Ramos (cell line): ENCODE measurements at regions not wholly inside any gene's neighbourhood (a gene's known extent, or its start where the extent isn't known, plus 50 kb on each side); places are given as distances from the start of the nearest gene placed in this dataset.

Experiments
- in situ Hi-C: fragments of 300-500 bp; cut with MboI; formaldehyde crosslinking; loops from one replicate; pipeline ENCODE4 v1.14.3; 2022; ENCODE audit warnings: low sequenced_read_pairs; ENCODE audit not compliant: unreplicated experiment

DNA sequence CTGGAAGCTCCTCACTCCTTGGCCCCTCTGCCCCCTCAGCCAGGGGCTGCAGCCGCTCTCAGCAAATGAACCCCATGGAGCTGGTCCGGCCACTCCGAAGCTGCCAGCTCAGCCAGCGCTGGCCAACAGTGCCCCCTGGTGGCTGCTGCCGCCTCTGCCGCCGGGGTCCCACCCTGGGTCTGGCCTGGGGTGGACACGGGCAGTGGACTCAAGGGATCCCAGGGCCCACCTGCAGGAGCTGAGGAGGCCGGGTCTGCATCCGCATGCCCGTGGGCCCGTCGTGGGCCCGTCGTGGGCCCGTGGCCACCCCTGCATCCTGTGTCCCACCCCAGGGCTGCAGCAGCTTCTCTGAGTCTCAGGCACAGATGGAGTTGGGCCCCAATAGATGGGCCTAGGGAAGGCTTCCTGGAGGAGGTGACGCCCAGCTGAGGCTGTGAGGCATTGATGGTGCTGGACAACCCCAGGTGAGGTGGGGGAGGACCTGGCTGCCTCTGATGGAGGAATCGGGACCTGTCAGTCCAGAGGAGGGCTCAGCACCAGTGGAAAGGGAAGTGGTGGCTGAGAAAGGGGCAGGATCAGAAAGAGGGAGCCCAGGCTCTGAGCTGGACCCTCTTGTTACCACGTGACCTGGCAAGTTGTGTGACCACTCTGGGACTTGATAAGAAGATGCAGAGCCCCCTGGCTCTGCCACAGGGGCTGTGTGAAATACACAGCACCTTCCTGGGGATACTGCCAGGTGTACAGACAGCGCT is 522.3 kb downstream of the BRD1 start:
- in situ Hi-C loops, result no loop called here

DNA sequence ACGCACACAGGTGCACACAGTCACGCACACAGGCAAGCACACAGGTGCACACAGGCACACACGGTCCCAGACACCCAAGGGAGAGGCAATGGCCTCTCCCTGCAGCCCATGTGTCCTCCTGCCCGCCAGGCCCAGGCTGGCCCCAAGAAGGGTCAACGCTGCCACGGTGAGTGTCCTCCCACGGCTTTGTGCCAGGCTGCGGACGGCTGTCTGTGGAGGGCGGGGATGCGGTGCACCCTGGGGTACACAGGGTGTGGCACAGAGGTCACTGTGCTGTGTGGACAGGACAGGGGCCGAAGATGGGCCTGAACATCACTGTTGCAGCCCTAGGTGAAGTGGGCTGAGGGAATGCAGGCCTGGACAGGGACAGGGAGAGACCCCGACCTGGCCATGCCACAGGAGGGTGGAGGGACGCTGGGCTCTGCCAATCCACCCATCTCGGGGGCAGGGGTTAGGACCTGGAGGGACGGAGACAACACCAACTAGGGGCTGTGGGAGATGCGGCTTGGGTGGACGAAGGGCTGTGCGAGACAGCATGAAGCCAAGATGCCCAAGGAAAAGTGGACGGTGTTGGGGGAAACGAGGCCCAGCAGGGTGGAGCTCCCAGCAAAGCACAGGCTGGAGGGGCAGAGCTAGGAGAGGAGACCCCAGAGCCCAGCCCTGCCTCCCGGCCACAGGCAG is 523.8 kb downstream of the BRD1 start:
- in situ Hi-C loops, result no loop called here

- in situ Hi-C loops, result no loop called here
These were observed 524.5 kb downstream of the BRD1 start for GRCh38 chr22:49303061-49303735.

DNA sequence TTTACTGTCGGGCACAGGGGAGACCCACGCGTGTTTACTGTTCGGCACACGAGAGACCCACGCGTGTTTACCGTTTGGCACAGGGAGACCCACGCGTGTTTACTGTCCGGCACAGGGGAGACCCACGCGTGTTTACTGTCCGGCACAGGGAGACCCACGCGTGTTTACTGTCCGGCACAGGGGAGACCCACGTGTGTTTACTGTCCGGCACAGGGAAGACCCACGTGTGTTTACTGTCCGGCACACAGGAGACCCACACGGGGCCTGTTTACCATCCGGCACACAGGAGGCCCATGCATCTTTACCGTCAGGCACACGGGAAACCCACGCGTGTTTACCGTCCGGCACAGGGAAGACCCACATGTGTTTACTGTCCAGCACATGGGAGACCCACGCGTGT is 525.1 kb downstream of the BRD1 start:
- in situ Hi-C loops, result no loop called here

DNA sequence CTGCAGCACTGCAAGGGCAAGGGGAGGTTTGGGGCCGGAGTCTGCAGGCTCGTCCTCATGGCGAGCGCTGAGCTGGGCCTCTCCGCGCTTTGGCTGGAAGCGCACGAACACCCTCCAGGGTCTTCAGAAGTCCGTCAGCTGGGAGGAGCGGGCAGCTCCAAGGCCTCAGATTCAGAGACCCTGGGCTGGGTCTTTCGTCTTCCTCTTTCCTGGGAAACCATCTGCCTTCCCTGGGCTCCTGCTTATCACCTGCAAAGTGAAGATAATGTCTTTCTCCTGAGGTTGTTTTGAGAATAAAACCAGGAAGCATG is 525.6 kb downstream of the BRD1 start:
- in situ Hi-C loops, result no loop called here

DNA sequence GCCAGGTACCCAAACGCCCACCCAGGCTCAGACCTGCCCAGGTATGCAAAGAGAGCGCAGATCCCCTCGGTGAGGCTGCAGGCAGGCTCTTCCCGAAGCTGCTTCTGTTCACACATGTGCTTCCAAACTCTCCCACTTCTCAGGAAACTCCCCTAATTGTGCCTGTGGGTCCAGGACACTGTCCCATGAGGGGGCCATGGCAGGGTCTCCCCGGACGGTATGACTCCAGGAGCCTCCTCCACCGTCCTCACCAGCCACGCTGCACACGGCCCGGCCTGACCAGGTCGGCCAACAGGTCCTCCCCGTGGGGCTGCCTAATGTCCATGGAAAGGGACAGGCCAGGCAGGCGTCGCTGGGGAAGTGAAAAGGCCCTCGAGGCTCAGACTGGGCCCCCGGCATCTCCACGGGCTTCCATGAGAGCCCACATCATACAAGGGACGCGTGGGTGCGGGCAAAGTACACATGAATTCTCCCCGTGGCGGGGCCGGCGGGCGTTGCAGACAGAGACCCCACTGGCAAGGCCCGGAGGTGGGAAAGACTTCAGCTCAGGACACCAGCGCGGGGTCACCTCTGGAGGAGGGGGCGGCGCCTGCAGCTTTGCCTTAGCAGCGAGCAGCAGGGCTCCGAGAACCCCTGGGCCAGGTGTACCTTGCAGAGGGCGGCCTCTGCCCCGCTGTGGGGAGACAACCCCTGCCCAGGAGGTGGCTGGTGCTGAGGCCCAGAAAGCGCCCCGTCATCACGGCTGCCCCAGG is 526.1 kb downstream of the BRD1 start:
- in situ Hi-C loops, result no loop called here

DNA sequence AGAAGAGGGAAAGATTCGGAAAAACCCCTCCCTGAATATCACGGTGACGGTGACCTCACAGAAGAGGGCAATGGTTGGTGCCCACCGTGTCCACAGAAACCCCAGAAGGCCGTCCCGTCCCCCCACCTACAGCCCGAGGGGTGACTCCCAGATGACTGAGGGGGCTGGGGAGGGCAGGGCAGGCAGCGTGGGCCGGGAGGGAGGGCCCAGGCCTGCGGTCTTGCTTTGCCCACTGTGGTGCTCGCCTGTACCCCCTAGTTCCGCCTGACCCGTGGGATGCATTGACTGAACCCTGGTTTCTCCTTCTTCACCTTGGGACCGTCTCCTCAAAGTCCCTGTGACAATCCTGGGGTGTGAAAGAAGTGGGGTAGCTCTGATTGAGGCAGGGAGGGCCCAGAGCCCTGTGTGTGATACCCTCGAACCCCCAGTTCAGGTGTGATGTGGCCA is 526.7 kb downstream of the BRD1 start:
- in situ Hi-C loops, result no loop called here

DNA sequence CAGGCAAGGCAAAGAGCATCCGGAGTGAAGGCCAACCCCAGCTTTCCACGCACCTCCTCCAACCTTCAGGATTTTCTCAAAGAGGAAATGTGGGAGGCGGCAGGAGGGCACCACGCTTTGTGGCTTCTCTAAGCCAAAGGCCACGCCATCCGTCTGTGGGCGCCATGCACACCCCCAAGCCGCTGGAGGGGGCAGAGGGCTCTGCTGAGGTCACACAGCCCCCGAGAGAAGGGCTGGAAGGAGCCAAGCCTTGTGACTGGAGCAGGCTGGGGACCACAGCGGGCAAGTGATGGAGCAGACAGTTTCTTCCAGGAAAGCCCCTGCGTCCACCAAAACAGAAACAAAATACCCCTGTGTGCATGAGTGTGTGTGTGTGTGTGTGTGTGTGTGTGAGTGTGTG is 527.4 kb downstream of the BRD1 start:
- in situ Hi-C loops, result no loop called here

GRCh38 chr22:49299821-49300231 is 527.8 kb downstream of the BRD1 start:
- in situ Hi-C loops, result no loop called here

DNA sequence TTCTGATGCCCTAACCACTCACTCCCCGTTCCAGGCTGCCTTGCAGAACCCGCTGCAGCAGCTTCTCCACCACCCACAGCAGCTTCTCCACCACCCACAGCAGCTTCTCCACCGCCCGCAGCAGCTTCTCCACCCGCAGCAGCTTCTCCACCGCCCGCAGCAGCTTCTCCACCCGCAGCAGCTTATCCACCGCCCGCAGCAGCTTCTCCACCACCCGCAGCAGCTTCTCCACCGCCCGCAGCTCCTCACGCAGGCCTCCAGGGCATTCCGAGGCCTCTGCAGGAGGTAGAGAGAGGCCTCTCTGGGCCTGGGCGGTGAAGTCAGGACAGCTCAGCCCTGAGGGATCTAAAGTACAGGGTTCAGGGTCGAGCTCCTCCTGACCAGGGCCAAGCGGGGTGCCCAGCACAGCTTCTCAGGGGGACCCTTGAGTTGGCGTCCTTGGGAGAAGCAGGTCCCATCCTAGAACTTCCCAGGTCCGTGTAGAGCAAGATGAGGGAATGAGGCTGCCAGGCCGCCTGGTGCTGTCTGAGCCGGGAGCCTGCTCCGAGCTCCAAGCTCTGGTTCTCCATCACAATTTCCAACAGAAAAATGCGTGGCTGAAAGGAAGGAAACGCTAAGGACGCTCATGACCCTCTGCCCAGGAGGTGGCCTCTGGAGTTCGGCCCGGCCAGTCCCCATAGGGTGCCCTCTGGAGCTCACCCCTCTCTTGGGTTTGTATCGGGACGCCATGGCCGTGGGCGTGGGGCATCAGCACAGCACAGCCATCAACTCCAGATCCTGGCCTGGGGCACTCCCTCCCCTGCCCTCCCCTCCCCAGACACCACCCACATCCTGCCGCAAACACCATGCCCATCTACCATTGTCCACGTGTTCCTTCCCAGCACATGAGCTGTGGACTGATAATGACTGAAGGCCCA is 528.6 kb downstream of the BRD1 start:
- in situ Hi-C loops, result no loop called here

DNA sequence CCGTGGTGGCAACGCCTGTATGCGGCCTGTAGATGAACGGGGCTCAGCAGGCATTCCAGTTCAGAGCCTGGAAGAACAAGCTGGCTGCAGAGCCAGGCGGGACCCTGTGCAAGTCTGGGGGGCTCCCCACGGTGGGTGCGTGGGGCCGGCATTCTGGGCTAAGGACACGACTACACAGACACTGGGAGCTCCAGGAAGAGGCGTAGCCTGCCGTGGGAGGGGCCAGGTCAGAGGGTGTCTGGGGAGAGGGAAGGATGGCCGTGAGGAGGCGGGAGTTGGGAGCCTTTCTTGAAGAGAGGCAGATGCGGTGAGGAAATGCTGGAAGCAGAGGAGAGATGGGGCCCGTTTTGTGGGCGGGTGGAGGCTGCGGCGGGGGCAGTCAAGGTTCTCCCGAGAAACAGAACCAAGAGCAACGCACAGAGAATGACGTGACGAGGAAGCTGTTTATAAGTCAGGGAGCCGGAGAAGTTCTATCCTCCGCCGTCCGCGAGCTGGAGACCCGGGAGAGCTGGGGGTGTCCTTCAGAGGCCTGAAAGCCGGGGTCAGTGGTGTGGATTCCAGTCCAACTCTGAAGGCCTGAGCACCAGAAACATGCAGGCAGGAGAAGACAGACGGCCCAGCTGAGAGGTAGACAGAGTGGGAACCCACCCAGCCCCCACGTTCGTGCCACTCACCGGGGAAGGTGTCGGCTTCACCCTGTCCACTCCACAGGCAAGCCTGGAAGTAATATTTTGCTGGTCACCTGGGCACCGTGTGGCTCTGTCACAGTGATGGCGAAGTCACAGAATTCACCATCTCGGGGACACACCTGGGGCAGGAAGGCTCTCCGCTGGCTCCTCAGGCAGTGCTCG is 529.6 kb downstream of the BRD1 start:
- in situ Hi-C loops, result no loop called here

- in situ Hi-C loops, result no loop called here
These were observed 530.3 kb downstream of the BRD1 start for GRCh38 chr22:49297286-49297870.

DNA sequence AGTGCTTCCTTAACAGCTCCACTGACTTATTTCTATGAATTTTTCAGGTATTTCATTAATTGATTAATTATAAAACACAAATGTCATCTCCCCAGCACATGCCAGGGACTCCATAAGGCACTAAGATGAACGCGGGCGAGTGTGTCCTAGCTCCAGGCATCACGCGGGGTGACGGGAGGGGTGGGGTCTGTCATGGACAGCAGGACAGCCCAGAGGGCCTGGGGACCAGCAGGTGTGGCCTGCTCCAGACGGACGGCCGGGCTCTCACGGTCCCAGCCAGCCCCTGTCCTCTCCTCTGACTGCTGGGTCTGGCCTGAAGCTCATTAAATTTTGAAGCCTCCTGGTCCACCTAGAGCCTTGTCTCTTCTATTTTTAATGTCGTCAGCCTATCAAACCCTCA is 531.1 kb downstream of the BRD1 start:
- in situ Hi-C loops, result no loop called here

GRCh38 chr22:49295851-49296560 is 531.7 kb downstream of the BRD1 start:
- in situ Hi-C loops, result no loop called here

GRCh38 chr22:49295465-49295743 is 532.3 kb downstream of the BRD1 start:
- in situ Hi-C loops, result no loop called here

DNA sequence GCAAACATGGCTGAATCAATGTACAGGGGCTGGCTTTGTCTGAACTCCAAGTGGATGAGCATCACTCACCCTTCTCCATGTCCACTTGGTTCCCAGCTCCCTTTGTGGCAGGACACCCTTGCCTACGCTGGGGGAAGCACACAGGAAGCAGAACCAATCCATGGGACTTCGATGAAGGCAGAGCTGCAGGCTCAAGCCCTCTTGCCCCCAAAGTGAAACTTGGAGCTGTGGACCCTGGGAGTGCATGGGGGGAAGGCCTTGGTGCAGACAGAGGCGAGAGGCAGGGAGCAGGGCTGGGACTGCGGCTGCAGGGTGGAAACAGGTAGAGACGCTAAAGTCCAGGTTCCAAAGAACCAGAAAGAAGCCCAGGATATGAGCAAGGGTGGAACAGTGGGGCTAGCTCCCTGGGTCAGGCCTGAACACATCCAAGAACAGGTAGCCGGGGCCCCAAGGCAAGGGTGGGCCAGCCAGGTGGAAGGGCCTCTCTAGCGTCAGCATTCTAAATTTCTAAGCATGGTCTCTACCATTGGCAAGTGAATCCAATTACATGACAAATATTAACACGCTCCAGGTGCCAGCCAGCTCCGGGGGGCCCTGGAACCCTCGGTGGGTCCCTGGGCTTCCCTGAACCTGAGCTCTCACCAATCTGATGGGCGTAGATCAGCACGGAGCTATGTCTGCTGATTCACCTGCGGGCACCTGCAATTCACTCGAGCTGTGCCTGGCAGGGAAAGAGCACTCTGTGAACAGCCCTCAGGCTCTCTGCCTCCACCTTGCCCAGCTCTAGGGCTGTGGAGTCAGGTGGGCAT is 532.8 kb downstream of the BRD1 start:
- in situ Hi-C loops, result no loop called here

- in situ Hi-C loops, result no loop called here
These were observed 534.8 kb downstream of the BRD1 start for GRCh38 chr22:49292909-49293308.
